ENCODE measurements at regions not wholly inside any gene's neighbourhood (a gene's known extent, or its start where the extent isn't known, plus 50 kb on each side); places are given as distances from the start of the nearest gene placed in this dataset.

- TF ChIP-seq ZBTB7A (tag by site-specific recombination; IDR thresholded peaks at IDR 0.05; ENCODE audit: low read depth) = no peak
- no peak for TF ChIP-seq PBX3 (CRISPR knock-in tag; IDR thresholded peaks at IDR 0.05)
- TF ChIP-seq CTCF (tag by site-specific recombination; IDR thresholded peaks at IDR 0.05) = no peak
- no peak for TF ChIP-seq ZBTB26 (tag by site-specific recombination; optimal IDR thresholded peaks at IDR 0.05)
- TF ChIP-seq ZNF2 (tag by site-specific recombination; IDR thresholded peaks at IDR 0.05) = no peak
- no peak for TF ChIP-seq ZNF776 (tag by site-specific recombination; IDR thresholded peaks at IDR 0.05; ENCODE audit: borderline replicate concordance)
- TF ChIP-seq ZSCAN18 (tag by site-specific recombination; IDR thresholded peaks at IDR 0.05) = no peak
- TF ChIP-seq ZNF701 (tag by site-specific recombination; IDR thresholded peaks at IDR 0.05) = no peak
These were observed 684.6 kb downstream of the TRIB2 start for GRCh38 chr2:13401312-13401711.
